ENCODE measurements at regions not wholly inside any gene's neighbourhood (a gene's known extent, or its start where the extent isn't known, plus 50 kb on each side); places are given as distances from the start of the nearest gene placed in this dataset.

- TF ChIP-seq CTCF (IDR thresholded peaks at IDR 0.05; ENCODE audit: extremely low read depth, missing control alignments), result no peak
- DNase-seq (ENCODE audit: low spot score), result no peak
Observed at GRCh38 chr11:45554230-45554967, 111.0 kb downstream of the CHST1 start.

- no peak for TF ChIP-seq CTCF (IDR thresholded peaks at IDR 0.05; ENCODE audit: extremely low read depth, missing control alignments)
- no peak for DNase-seq (ENCODE audit: low spot score)
Observed at GRCh38 chr11:45553383-45553936, 112.0 kb downstream of the CHST1 start.

- no peak for TF ChIP-seq CTCF (IDR thresholded peaks at IDR 0.05; ENCODE audit: extremely low read depth, missing control alignments)
- DNase-seq (ENCODE audit: low spot score), result no peak
Observed at GRCh38 chr11:45551191-45551713, 114.2 kb downstream of the CHST1 start.

GRCh38 chr11:45549257-45549656, 116.2 kb downstream of the CHST1 start:
- no peak for DNase-seq (ENCODE audit: low spot score)
- TF ChIP-seq CTCF (IDR thresholded peaks at IDR 0.05; ENCODE audit: extremely low read depth, missing control alignments), result no peak

GRCh38 chr11:45546366-45546765, 119.1 kb downstream of the CHST1 start:
- no peak for DNase-seq (ENCODE audit: low spot score)
- no peak for TF ChIP-seq CTCF (IDR thresholded peaks at IDR 0.05; ENCODE audit: extremely low read depth, missing control alignments)

- no peak for DNase-seq (ENCODE audit: low spot score)
- no peak for TF ChIP-seq CTCF (IDR thresholded peaks at IDR 0.05; ENCODE audit: extremely low read depth, missing control alignments)
Observed at GRCh38 chr11:45544826-45545225, 120.6 kb downstream of the CHST1 start.

GRCh38 chr11:45543808-45544422, 121.5 kb downstream of the CHST1 start:
- peak; percentile 32 for DNase-seq (ENCODE audit: low spot score)
- no peak for TF ChIP-seq CTCF (IDR thresholded peaks at IDR 0.05; ENCODE audit: extremely low read depth, missing control alignments)

All from GM20000 (cell line).